KMS-11 (cell line): ENCODE measurements at regions not wholly inside any gene's neighbourhood (a gene's known extent, or its start where the extent isn't known, plus 50 kb on each side); places are given as distances from the start of the nearest gene placed in this dataset.

Experiments
- H2AFZ ChIP-seq: fragments of 200-600 bp; sonication (generic); 2 replicates; pipeline ENCODE4 v1.6.1; 2016; ENCODE audit warnings: antibody characterized with exemption, mixed run types, low read depth
- H3K27ac ChIP-seq: fragments of 200-600 bp; sonication (generic); 2 replicates; pipeline ENCODE4 v1.6.1; 2016; ENCODE audit warnings: mild to moderate bottlenecking, mixed run types
- H3K27me3 ChIP-seq: fragments of 200-600 bp; sonication (generic); 2 replicates; pipeline ENCODE4 v1.6.1; 2017; ENCODE audit warnings: mild to moderate bottlenecking, low read depth, mixed run types, moderate library complexity; ENCODE audit not compliant: insufficient read depth
- H3K36me3 ChIP-seq: fragments of 200-600 bp; sonication (generic); 2 replicates; pipeline ENCODE4 v1.6.1; 2017; ENCODE audit warnings: mild to moderate bottlenecking, mixed run types; ENCODE audit not compliant: insufficient read depth
- H3K4me1 ChIP-seq: fragments of 200-600 bp; sonication (generic); 2 replicates; pipeline ENCODE4 v1.6.1; 2016; ENCODE audit warnings: mild to moderate bottlenecking, low read depth, mixed run types; ENCODE audit not compliant: poor library complexity, severe bottlenecking
- H3K4me2 ChIP-seq: fragments of 200-600 bp; sonication (generic); 2 replicates; pipeline ENCODE4 v1.7.0; 2016; ENCODE audit warnings: mild to moderate bottlenecking, mixed run types
- H3K4me3 ChIP-seq: fragments of 200-600 bp; sonication (generic); IDR thresholded peaks from 2 replicates; pipeline ENCODE4 v1.6.1; 2017; ENCODE audit warnings: low read depth, low read length, mixed read lengths; ENCODE audit not compliant: insufficient read depth
- H3K79me2 ChIP-seq: fragments of 200-600 bp; sonication (generic); 2 replicates; pipeline ENCODE4 v1.6.1; 2016; ENCODE audit warnings: low read depth, mixed run types; ENCODE audit not compliant: insufficient read depth
- H3K9ac ChIP-seq: fragments of 200-600 bp; sonication (generic); 2 replicates; pipeline ENCODE4 v1.6.1; 2016; ENCODE audit warnings: mild to moderate bottlenecking, mixed run types
- H4K20me1 ChIP-seq: fragments of 200-600 bp; sonication (generic); 2 replicates; pipeline ENCODE4 v1.6.1; 2016; ENCODE audit warnings: mild to moderate bottlenecking, mixed run types; ENCODE audit not compliant: insufficient read depth
- CTCF ChIP-seq: fragments of 200-600 bp; sonication (generic); conservative IDR thresholded peaks from 2 replicates; pipeline ENCODE4 v1.6.1; 2017; ENCODE audit warnings: low read depth, mild to moderate bottlenecking, antibody characterized with exemption, low read length, moderate library complexity, mixed read lengths

- H3K4me3 ChIP-seq, result no peak overlapping the region
- H3K79me2 ChIP-seq, result no peaks in the 10 kb centered on the region
- no peak for TF ChIP-seq CTCF
- H3K4me2 ChIP-seq, result no peak overlapping the region
- no peaks in the 10 kb centered on the region for H3K36me3 ChIP-seq
- no peak overlapping the region for H3K27ac ChIP-seq
- no peaks in the 10 kb centered on the region for H4K20me1 ChIP-seq
- no peak overlapping the region for H2AFZ ChIP-seq
- peaks cover 17% of the 10 kb centered on the region for H3K4me1 ChIP-seq
- no peak overlapping the region for H3K9ac ChIP-seq
- no peaks in the 10 kb centered on the region for H3K27me3 ChIP-seq
Observed at GRCh38 chr12:46105735-46106134, 115.4 kb upstream of the SCAF11 start.

GRCh38 chr12:46103559-46104383 lies 113.4 kb upstream of the SCAF11 start:
- Histone ChIP-seq H3K79me2 (no peaks in the 10 kb centered on the region), H4K20me1 (no peaks in the 10 kb centered on the region), H3K9ac (no peak overlapping the region), H3K36me3 (no peaks in the 10 kb centered on the region), H3K27me3 (no peaks in the 10 kb centered on the region), H3K4me1 (peaks cover 10% of the 10 kb centered on the region), H3K4me2 (no peak overlapping the region), H3K27ac (no peak overlapping the region), H3K4me3 (no peak overlapping the region), H2AFZ (no peak overlapping the region)
- no peak for TF ChIP-seq CTCF

GRCh38 chr12:46101485-46101869 lies 111.1 kb upstream of the SCAF11 start:
- no peaks in the 10 kb centered on the region for H3K27me3 ChIP-seq
- no peak for TF ChIP-seq CTCF

GRCh38 chr12:46100551-46101484 lies 110.4 kb upstream of the SCAF11 start:
- Histone ChIP-seq H3K27ac (no peak overlapping the region), H3K79me2 (no peaks in the 10 kb centered on the region), H2AFZ (no peak overlapping the region), H4K20me1 (no peaks in the 10 kb centered on the region), H3K27me3 (no peaks in the 10 kb centered on the region), H3K4me2 (no peak overlapping the region), H3K36me3 (no peaks in the 10 kb centered on the region), H3K4me3 (no peak overlapping the region), H3K4me1 (no peaks in the 10 kb centered on the region), H3K9ac (no peak overlapping the region)
- TF ChIP-seq CTCF, result no peak

More at GRCh38 chr12:46101485-46101869, 111.1 kb upstream of the SCAF11 start:
- H3K4me2 ChIP-seq, result no peak overlapping the region
- H3K27ac ChIP-seq, result no peak overlapping the region
- no peaks in the 10 kb centered on the region for H3K79me2 ChIP-seq
- no peaks in the 10 kb centered on the region for H3K36me3 ChIP-seq
- H2AFZ ChIP-seq, result no peak overlapping the region
- no peaks in the 10 kb centered on the region for H4K20me1 ChIP-seq
- H3K4me1 ChIP-seq, result no peaks in the 10 kb centered on the region
- no peak overlapping the region for H3K9ac ChIP-seq
- H3K4me3 ChIP-seq, result no peak overlapping the region
